ENCODE measurements at regions not wholly inside any gene's neighbourhood (a gene's known extent, or its start where the extent isn't known, plus 50 kb on each side); places are given as distances from the start of the nearest gene placed in this dataset.
A peak's percentile ranks its signal among the peaks of the same experiment; 100 is the strongest.

- Histone ChIP-seq H3K4me3 (no peak overlapping the region), H3K9me3 (ENCODE audit: low read depth) (no peaks in the 10 kb centered on the region), H3K79me2 (ENCODE audit: low read depth) (no peaks in the 10 kb centered on the region), H3K27ac (no peak overlapping the region), H2AFZ (replicated peaks) (no peak overlapping the region), H3K4me1 (peaks cover 15% of the 10 kb centered on the region), H3K36me3 (no peaks in the 10 kb centered on the region), H3K4me2 (no peak overlapping the region), H3K27me3 (no peaks in the 10 kb centered on the region), H4K20me1 (ENCODE audit: low read depth) (no peaks in the 10 kb centered on the region), H3K9ac (no peak overlapping the region), H3F3A (ENCODE audit: low read depth) (no peaks in the 10 kb centered on the region)
- no peak for TF ChIP-seq EZH2 (IDR thresholded peaks at IDR 0.05)
- no peak for TF ChIP-seq CTCF (IDR thresholded peaks at IDR 0.05)
- TF ChIP-seq EZH2phosphoT487 (IDR thresholded peaks at IDR 0.05): no peak
- H3K4me1 Mint-ChIP-seq: peaks cover 12% of the 10 kb centered on the region
- no peak for DNase-seq (ENCODE audit: low spot score)
- no peaks in the 10 kb centered on the region for H3K27me3 Mint-ChIP-seq (ENCODE audit: insufficient read depth, low read depth)
- H3K9me3 Mint-ChIP-seq: peaks cover 7% of the 10 kb centered on the region
- H3K27ac Mint-ChIP-seq: no peak overlapping the region
- no peak overlapping the region for H3K4me3 Mint-ChIP-seq
- peaks cover 5% of the 10 kb centered on the region for H3K36me3 Mint-ChIP-seq
These were observed 637.6 kb upstream of the ZNF608 start for GRCh38 chr5:125384071-125384470.

GRCh38 chr5:125390326-125390725, 643.9 kb upstream of the ZNF608 start:
- H3K4me3 ChIP-seq: no peak overlapping the region
- no peaks in the 10 kb centered on the region for H4K20me1 ChIP-seq (ENCODE audit: low read depth)
- H3K4me1 Mint-ChIP-seq: peaks cover 21% of the 10 kb centered on the region
- H3K4me1 ChIP-seq: peaks cover 15% of the 10 kb centered on the region
- H3K27ac ChIP-seq: no peak overlapping the region
- H3K27ac Mint-ChIP-seq: no peak overlapping the region
- peaks cover 11% of the 10 kb centered on the region for H3K9me3 Mint-ChIP-seq
- peaks cover 4% of the 10 kb centered on the region for H3K27me3 Mint-ChIP-seq (ENCODE audit: insufficient read depth, low read depth)
- peaks cover 2% of the 10 kb centered on the region for H3K36me3 Mint-ChIP-seq
- no peak overlapping the region for H3K4me2 ChIP-seq
- no peak for TF ChIP-seq CTCF (IDR thresholded peaks at IDR 0.05)
- TF ChIP-seq EZH2phosphoT487 (IDR thresholded peaks at IDR 0.05): no peak
- no peak for TF ChIP-seq EZH2 (IDR thresholded peaks at IDR 0.05)
- no peaks in the 10 kb centered on the region for H3K27me3 ChIP-seq
- no peak overlapping the region for H3K9ac ChIP-seq
- DNase-seq (ENCODE audit: low spot score): no peak
- H3K36me3 ChIP-seq: no peaks in the 10 kb centered on the region
- H3K9me3 ChIP-seq (ENCODE audit: low read depth): no peaks in the 10 kb centered on the region
- H3K4me3 Mint-ChIP-seq: no peak overlapping the region
- H2AFZ ChIP-seq (replicated peaks): no peak overlapping the region
- H3F3A ChIP-seq (ENCODE audit: low read depth): no peaks in the 10 kb centered on the region
- H3K79me2 ChIP-seq (ENCODE audit: low read depth): no peaks in the 10 kb centered on the region

- H3K4me3 Mint-ChIP-seq: no peak overlapping the region
- no peak overlapping the region for H3K27ac ChIP-seq
- H3K9me3 Mint-ChIP-seq: peaks cover 20% of the 10 kb centered on the region
- no peak overlapping the region for H3K4me2 ChIP-seq
- no peaks in the 10 kb centered on the region for H3K36me3 ChIP-seq
- H2AFZ ChIP-seq (replicated peaks): no peak overlapping the region
- H3K4me3 ChIP-seq: no peak overlapping the region
- H3K9ac ChIP-seq: no peak overlapping the region
- H3K27ac Mint-ChIP-seq: peak overlapping the region; percentile 32
- peaks cover 9% of the 10 kb centered on the region for H3K4me1 Mint-ChIP-seq
- H3K27me3 ChIP-seq: no peaks in the 10 kb centered on the region
- no peaks in the 10 kb centered on the region for H4K20me1 ChIP-seq (ENCODE audit: low read depth)
- H3K36me3 Mint-ChIP-seq: peaks cover 8% of the 10 kb centered on the region
- no peaks in the 10 kb centered on the region for H3K79me2 ChIP-seq (ENCODE audit: low read depth)
- H3K9me3 ChIP-seq (ENCODE audit: low read depth): no peaks in the 10 kb centered on the region
- no peak for DNase-seq (ENCODE audit: low spot score)
- TF ChIP-seq EZH2 (IDR thresholded peaks at IDR 0.05) (no peak), CTCF (IDR thresholded peaks at IDR 0.05) (no peak), EZH2phosphoT487 (IDR thresholded peaks at IDR 0.05) (no peak)
- no peaks in the 10 kb centered on the region for H3K4me1 ChIP-seq
- H3K27me3 Mint-ChIP-seq (ENCODE audit: insufficient read depth, low read depth): peaks cover 4% of the 10 kb centered on the region
- no peaks in the 10 kb centered on the region for H3F3A ChIP-seq (ENCODE audit: low read depth)
These were observed 646.9 kb upstream of the ZNF608 start for GRCh38 chr5:125393221-125393815.
